Gastroesophageal sphincter (tissue), 3 donors: ENCODE measurements at regions not wholly inside any gene's neighbourhood (a gene's known extent, or its start where the extent isn't known, plus 50 kb on each side); places are given as distances from the start of the nearest gene placed in this dataset.
A peak's percentile ranks its signal among the peaks of the same experiment; 100 is the strongest.

ENCODE experiments used
- CTCF ChIP-seq, 4 experiments: fragments of 200-600 bp in 2 of 4; fragments of 450-650 bp in 2 of 4; sonication (generic) in 1 of 4; IDR thresholded peaks; one replicate each; pipeline ENCODE4 v1.5.1; 2017 to 2019; ENCODE audit warnings: antibody characterized with exemption in 4 of 4, mild to moderate bottlenecking in 2 of 4, moderate library complexity in 2 of 4
- POLR2A ChIP-seq, 2 donors: fragments of 450-650 bp; IDR thresholded peaks; one replicate each; pipeline ENCODE4 v1.6.1; 2017; ENCODE audit warnings: antibody characterized with exemption in 2 of 2, mild to moderate bottlenecking in 2 of 2, moderate library complexity in 1 of 2
- POLR2AphosphoS5 ChIP-seq: sonication (generic); formaldehyde crosslinking; IDR thresholded peaks from one replicate; pipeline ENCODE4 v1.6.1; 2017; ENCODE audit warnings: antibody characterized with exemption

- TF ChIP-seq POLR2A (IDR thresholded peaks at IDR 0.05) (no peak), CTCF (IDR thresholded peaks at IDR 0.05) (peak in 3 of 4 experiments; percentile 19 to 55 (median 28)), POLR2AphosphoS5 (no peak)
These were observed 56.3 kb upstream of the EYA4 start for GRCh38 chr6:133184798-133185372.
